Activated CD4-positive, alpha-beta T cell treated with anti-CD3 and anti-CD28 coated beads, Interleukin-2, amount 50 U/mL, for 1 hour (primary cell): ENCODE measurements at regions not wholly inside any gene's neighbourhood (a gene's known extent, or its start where the extent isn't known, plus 50 kb on each side); places are given as distances from the start of the nearest gene placed in this dataset.

Experiments used
- DNase-seq: peaks from one replicate; pipeline ENCODE4 v3.0.0-alpha.2; 2020

- DNase-seq: no peak
Measured at GRCh38 chr13:31442571-31442970, 242.8 kb downstream of the B3GLCT start.

- DNase-seq: no peak
Measured at GRCh38 chr13:31444266-31444856, 244.6 kb downstream of the B3GLCT start.

- DNase-seq: no peak
Measured at GRCh38 chr13:31452525-31452924, 252.8 kb downstream of the B3GLCT start.

DNA sequence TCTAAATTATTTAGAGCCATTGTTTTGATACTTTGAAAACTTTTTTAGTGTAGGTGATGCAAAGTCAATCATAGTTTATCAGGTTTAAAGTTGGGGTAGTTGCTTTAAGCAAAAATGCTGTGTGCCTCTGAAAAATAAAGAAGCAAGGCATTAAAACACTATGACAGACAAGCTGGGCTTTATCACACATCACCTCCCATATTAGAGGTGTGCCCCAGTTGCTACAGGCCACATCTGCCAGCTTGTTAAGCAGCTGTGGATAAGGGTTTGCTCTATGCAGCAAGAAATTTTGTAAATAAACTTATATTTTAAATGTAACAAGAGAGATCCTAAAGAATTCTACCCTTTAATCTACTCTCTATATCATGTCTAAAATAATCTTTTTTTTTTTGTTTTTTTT, 255.8 kb downstream of the B3GLCT start:
- DNase-seq: no peak

- no peak for DNase-seq
Measured at GRCh38 chr13:31456056-31456455, 256.3 kb downstream of the B3GLCT start.

DNA sequence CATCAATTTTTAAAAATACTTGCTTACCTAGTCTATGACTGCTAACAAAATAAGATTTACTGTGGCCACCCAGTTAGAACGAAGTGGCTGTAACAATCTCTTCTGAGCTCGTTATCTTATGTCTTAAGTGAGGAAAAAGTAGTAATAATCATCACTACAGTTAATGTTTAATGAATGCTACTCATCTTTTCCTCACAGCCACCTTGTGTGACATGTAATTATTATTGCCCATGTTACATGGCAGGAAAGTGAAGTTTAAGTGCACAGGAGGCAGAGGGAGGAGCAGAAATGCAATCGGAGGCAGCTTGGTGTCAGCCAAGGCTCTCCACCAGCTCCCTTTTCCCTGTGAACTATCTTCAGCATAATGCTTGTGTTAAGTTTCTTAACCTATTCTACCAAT, 260.3 kb downstream of the B3GLCT start:
- DNase-seq: no peak

GRCh38 chr13:31461923-31462322, 262.1 kb downstream of the B3GLCT start:
- DNase-seq: no peak

- DNase-seq: no peak
Measured at GRCh38 chr13:31462766-31463165, 263.0 kb downstream of the B3GLCT start.

DNA sequence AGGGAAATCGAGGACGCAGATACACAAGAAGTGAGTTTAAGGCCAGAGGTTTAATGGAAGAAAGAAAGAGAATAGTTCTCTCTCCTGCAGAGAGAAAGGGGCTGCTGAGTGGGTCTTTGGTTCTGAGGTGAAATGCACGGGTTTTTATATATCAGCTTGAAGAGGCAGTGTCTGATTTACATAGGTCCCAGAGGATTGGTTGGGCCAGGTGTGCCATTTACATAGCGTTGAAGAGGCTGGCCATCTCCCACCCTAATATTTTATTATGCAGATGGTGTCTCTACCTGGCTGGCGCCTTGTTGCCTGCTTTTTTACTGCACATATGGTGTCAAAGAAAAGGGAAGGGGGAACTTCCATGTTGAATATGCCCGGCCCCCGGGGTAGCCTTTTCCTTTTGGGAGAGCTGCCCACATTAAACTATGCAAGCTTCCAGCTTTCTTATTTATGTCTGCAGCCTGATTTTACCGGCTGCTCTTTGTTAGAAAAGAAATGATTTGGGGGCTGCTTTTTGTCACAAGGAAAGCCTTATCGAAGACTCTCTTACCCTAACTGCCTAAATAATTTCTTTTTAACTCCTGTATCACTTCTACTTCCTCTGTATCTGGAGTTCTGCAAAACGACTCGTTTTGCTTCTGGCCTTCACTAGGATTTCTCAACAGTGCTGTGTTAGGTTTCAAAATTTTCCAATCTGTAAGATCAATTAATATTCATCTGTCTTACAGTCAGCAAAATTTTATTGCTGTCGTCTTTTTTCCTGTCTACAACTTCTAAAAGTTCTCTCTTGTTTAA, 268.5 kb downstream of the B3GLCT start:
- DNase-seq: no peak

DNA sequence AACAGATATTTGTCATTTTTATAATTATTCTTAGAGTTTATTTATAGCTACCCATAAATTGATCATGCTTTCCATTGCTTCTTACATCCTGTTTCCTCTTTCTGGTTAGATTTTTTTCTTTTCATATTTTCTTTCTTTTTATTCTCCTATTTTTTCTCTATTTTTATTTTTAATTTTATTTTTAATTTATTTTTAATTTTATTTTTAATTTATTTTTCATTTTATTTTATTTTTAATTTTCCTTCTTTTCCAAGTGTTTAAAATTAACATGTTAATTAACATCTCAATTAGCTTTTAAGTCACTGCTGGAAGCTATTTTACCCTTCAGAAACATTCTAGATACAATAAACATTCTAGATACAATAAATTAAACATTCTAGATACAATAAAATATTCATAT, 269.6 kb downstream of the B3GLCT start:
- DNase-seq: no peak

DNA sequence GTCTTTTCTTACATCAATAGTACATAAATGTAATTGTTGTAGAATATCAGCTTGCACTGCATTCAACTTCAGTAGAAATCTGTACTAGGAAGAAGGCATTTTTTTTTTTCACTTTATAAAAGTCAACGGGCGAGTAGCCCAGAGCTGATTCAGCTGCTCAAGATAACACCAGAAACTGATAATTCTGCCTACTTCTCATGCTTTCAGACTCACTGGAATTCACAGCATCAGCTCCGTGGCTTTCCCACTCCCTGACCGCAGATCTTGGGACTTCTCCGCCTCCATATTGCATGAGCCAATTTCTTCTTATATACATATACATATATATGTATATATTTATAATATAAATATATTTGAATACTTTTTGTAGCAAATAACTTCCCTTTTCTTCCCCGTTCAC, 263.1 kb upstream of the RXFP2 start:
- DNase-seq: no peak

DNA sequence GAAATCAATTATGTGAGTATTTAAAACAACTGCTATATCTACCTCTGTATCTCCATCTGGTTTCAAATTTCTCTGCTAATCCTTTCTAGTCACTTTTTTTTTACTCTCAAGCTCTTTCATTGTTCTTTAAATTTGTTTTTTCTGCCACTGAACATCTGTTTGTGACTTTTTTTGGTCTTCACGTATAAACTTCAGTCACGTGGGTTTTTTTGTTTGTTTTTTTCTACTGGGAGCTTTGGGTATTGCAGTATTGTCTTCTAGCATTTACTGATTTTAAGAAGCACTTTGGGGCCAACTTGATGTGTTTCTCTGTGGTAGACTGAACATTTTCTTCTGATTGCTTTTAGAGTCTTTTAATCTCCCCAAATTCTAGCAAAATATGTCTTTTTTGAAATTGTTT, 262.6 kb upstream of the RXFP2 start:
- no peak for DNase-seq

- no peak for DNase-seq
Measured at GRCh38 chr13:31477961-31478360, 261.4 kb upstream of the RXFP2 start.

- DNase-seq: no peak
Measured at GRCh38 chr13:31485183-31485582, 254.1 kb upstream of the RXFP2 start.

GRCh38 chr13:31485651-31486051, 253.7 kb upstream of the RXFP2 start:
- DNase-seq: no peak

DNA sequence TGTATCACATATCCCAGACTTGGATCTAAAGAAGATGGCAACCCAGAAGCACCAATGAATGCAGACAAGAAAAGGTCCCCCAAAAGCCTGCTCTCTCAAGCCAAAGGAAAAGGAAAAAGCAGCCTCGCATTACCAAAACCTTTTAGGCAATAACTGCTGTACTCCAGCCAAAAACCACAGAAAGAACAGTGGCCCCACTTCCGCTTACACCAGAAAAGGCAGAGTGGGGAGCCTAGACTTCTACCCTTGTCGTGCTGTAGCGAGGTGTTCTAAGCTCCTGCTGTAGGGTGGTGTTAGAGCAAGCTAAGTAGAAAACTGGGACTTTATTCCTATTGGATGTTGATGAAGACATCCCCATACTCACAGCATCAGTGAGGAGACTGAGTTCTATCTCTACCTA, 244.0 kb upstream of the RXFP2 start:
- DNase-seq: no peak

- no peak for DNase-seq
Measured at GRCh38 chr13:31499274-31499673, 240.1 kb upstream of the RXFP2 start.

- DNase-seq: no peak
Measured at GRCh38 chr13:31503626-31504025, 235.7 kb upstream of the RXFP2 start.

DNA sequence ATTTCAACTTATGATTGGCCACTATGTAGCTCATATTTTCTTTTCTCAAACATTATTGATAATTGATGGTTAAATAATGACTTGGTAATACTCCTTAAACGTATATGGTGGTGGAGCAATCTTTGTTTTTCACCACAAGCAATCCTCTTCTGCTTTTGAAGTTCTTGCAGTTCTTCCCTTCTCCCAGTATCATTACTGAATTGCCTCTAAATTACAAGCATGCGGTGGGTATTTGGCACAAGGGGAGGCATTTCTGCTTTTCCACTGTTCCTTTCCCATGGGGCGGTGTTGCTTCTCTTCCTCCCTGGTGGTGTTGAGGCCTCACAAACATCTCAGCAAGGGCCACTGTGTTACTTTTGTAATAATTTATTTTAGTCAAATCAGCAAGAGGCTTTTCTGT, 234.4 kb upstream of the RXFP2 start:
- no peak for DNase-seq

DNA sequence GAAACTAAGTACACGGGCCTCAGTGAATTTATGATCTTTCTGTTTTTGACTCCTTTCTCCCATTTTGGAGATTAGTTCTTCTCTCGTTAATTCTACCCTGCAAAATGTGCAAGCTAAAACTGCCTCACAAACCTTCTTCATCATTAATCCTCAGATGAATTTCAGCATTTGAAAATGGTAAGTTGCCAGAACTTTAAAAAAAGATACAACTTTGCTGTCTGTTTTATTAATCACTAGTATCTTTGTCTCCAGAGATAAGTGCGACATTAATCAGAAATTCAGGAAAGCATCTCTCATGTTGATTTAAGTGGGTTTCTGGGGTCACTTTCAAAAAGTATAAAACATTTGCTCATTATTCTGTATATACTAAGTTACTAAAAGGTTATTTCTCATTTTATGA, 227.0 kb upstream of the RXFP2 start:
- no peak for DNase-seq

GRCh38 chr13:31514932-31515331, 224.4 kb upstream of the RXFP2 start:
- DNase-seq: no peak

DNA sequence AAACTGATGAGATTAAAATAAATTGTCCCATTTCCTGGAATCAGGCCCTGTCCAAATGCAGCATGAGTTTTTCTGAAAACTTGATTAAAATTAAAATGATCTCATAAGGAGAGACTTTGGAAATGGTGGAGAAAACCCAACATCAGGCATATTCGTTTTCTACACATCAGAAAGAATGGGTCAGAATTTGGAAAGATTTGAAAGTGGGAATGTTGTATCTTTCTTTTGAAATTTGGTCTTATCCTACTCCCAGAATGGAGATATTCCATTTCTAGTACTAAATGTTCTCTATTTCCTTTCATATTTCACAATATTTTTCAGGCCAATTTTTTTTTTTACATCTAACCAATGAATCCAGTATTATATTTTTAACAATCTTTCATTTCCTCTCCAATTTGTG, 223.9 kb upstream of the RXFP2 start:
- no peak for DNase-seq

DNA sequence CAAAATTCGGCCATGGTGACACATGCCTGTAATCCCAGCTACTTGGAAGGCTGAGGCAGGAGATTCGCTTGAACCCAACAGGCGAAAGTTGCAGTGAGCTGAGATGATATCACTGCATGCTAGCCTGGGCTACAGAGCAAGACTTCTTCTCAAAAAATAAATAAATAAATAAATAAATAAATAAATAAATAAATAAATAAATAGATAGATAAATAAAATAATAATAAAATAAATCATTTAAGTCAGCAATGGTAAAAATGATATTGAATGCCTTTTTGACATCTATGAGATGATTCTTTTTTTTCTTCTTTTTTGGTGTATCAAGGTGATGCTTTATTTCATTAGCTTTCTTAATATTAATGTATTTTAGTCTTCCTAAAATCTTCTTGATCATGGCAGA, 221.7 kb upstream of the RXFP2 start:
- no peak for DNase-seq

DNA sequence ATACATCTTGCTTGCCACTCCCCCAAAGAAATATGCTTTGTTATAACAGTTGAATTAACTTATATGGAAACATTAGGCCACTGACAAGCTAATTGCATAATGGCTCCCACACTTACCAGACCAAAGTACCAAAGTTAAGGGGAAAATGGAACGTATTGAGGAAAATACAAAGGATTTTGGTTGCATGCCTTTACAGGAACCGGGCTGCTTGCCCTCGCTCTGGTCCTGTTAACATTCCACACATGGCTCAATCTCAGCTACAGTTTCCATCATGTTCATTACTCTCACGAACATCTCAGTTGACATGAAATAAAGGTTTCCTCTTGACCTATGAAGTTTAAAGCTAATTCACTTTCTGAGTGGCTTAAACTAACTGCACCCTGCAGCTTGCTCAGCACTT, 220.7 kb upstream of the RXFP2 start:
- no peak for DNase-seq

GRCh38 chr13:31521435-31521834, 217.9 kb upstream of the RXFP2 start:
- no peak for DNase-seq
